Liver (tissue), 8 donors: ENCODE measurements at regions not wholly inside any gene's neighbourhood (a gene's known extent, or its start where the extent isn't known, plus 50 kb on each side); places are given as distances from the start of the nearest gene placed in this dataset.

Experiments used
- DNase-seq: peaks from one replicate; pipeline ENCODE4 v3.0.0-alpha.2; 2017; ENCODE audit warnings: low spot score
- H3K27ac ChIP-seq, 2 donors: one replicate each; pipeline ENCODE4 v1.7.0; 2013; ENCODE audit warnings: inconsistent platforms in 2 of 2, low read length in 2 of 2, control low read depth in 1 of 2, low read depth in 1 of 2, mild to moderate bottlenecking in 1 of 2
- H3K27me3 ChIP-seq, 4 donors: one replicate each; pipeline versions ENCODE4 v1.6.1 to v1.7.0; 2013; ENCODE audit warnings: low read length in 3 of 4, inconsistent platforms in 1 of 4, mild to moderate bottlenecking in 1 of 4, moderate library complexity in 1 of 4; ENCODE audit not compliant: control insufficient read depth in 4 of 4, insufficient read depth in 4 of 4
- H3K36me3 ChIP-seq, 4 donors: one replicate each; pipeline versions ENCODE4 v1.6.1 to v1.7.0; 2013; ENCODE audit warnings: low read length in 3 of 4, mild to moderate bottlenecking in 3 of 4, low read depth in 1 of 4, moderate library complexity in 1 of 4; ENCODE audit not compliant: control insufficient read depth in 4 of 4, insufficient read depth in 3 of 4
- H3K4me1 ChIP-seq, 4 donors: one replicate each; pipeline versions ENCODE4 v1.6.1 to v1.7.0; 2013; ENCODE audit warnings: low read length in 3 of 4, mild to moderate bottlenecking in 3 of 4, moderate library complexity in 1 of 4; ENCODE audit not compliant: control insufficient read depth in 4 of 4, insufficient read depth in 4 of 4
- H3K4me3 ChIP-seq, 3 donors: one replicate each; pipeline versions ENCODE4 v1.6.1 to v1.7.0; 2013; ENCODE audit warnings: low read length in 3 of 3, control low read depth in 1 of 3, low read depth in 1 of 3, mild to moderate bottlenecking in 1 of 3
- H3K9ac ChIP-seq, 2 donors: one replicate each; pipeline ENCODE4 v1.7.0; 2013; ENCODE audit warnings: low read length in 2 of 2, mild to moderate bottlenecking in 2 of 2, moderate library complexity in 2 of 2, control low read depth in 1 of 2, low read depth in 1 of 2
- H3K9me3 ChIP-seq, 4 donors: one replicate each; pipeline versions ENCODE4 v1.6.1 to v1.7.0; 2013; ENCODE audit warnings: low read length in 3 of 4; ENCODE audit not compliant: control insufficient read depth in 4 of 4
- CTCF ChIP-seq: fragments of 150-350 bp; IDR thresholded peaks from 2 replicates; pipeline ENCODE4 v1.5.1; 2017; ENCODE audit warnings: improper control_type of control experiment, low read depth, low read length; ENCODE audit not compliant: missing input control
- FOXA1 ChIP-seq: IDR thresholded peaks from 2 replicates; pipeline ENCODE4 v1.6.1; 2016; ENCODE audit warnings: antibody characterized with exemption
- HNF4A ChIP-seq, 2 donors: conservative IDR thresholded peaks; 2 replicates each; pipeline ENCODE4 v1.6.1; 2016; ENCODE audit warnings: antibody characterized with exemption in 2 of 2, mild to moderate bottlenecking in 2 of 2
- HNF4G ChIP-seq: IDR thresholded peaks from 2 replicates; pipeline ENCODE4 v1.6.1; 2016; ENCODE audit warnings: antibody characterized with exemption
- MAX ChIP-seq: IDR thresholded peaks from 2 replicates; pipeline ENCODE4 v1.6.1; 2016; ENCODE audit warnings: antibody characterized with exemption
- NR2F2 ChIP-seq: IDR thresholded peaks from 2 replicates; pipeline ENCODE4 v1.6.1; 2016; ENCODE audit warnings: antibody characterized with exemption
- RAD21 ChIP-seq, 2 donors: IDR thresholded peaks; 2 replicates each; pipeline ENCODE4 v1.6.1; 2016; ENCODE audit warnings: antibody characterized with exemption in 2 of 2, mild to moderate bottlenecking in 2 of 2
- REST ChIP-seq: IDR thresholded peaks from 2 replicates; pipeline ENCODE4 v1.6.1; 2016; ENCODE audit warnings: antibody characterized with exemption, mild to moderate bottlenecking
- RXRA ChIP-seq, 2 donors: IDR thresholded peaks; 2 replicates each; pipeline ENCODE4 v1.6.1; 2017 to 2018; ENCODE audit warnings: antibody characterized with exemption in 2 of 2, mild to moderate bottlenecking in 1 of 2
- SP1 ChIP-seq: IDR thresholded peaks from 2 replicates; pipeline ENCODE4 v1.6.1; 2018; ENCODE audit warnings: antibody characterized with exemption, mild to moderate bottlenecking
- TAF1 ChIP-seq: conservative IDR thresholded peaks from 2 replicates; pipeline ENCODE4 v1.6.1; 2016; ENCODE audit warnings: antibody characterized with exemption, mild to moderate bottlenecking
- YY1 ChIP-seq: IDR thresholded peaks from 2 replicates; pipeline ENCODE4 v1.6.1; 2016; ENCODE audit warnings: antibody characterized with exemption, mild to moderate bottlenecking
- WGBS: extraction: QIAGEN DNeasy Blood & Tissue Kit; methylation state at CpG from one replicate; pipeline ENCODE4 v1.1.7; 2013; 5-methylcytosine and 5-hydroxymethylcytosine counted together
- TF ChIP-seq, protein P1 (sequence below): IDR thresholded peaks from 2 replicates; pipeline ENCODE4 v1.6.1; 2016; ENCODE audit warnings: antibody characterized with exemption
- donor health status: healthy.
- donor health status: healthy.
- donor health status: healthy.
- donor health status: healthy.
- donor health status: healthy.

DNA sequence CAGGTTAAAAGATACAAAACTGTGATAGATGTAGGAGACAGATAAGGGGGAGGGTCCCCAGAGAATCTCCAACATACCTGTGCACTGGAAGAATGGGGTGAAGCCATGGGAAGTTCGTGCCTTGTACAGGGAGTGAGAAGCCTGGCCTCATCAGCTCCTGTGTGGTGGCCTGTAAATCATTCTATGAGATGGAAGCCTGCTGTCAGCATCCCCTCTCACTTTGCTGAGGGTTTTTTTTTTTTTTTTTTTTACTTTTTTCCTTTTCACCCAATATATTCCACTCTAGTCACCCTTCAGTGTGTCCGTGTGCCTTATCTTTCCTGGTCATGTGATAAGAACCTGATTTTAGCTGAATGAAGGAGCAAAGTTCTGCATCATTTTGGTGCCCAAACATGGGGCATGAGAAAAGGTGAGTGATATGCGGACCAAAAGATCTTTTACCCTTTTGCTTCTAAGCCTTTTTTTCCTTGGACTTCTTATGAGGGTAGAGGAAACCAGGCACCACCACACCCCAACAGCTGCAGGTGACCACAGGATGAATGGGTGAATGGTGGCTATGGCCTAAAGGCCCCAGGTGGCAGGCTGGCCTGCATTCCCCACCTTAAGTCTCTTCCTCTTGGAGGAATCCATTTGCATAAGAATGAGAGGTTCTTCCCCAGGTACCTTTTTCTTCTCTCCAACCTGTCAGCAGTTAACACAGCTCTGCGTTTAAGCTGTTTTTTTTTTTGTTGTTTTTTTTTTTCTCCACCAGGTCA is 1345.0 kb downstream of the NSUN3 start:
- H3K4me1 ChIP-seq, result no peaks in the 10 kb centered on the region
- H3K27me3 ChIP-seq, result no peaks in the 10 kb centered on the region
- no peak for DNase-seq
- 82% methylated on average over 4 of the region's 4 CpGs for WGBS
- H3K27ac ChIP-seq, result no peak overlapping the region
- H3K9ac ChIP-seq, result no peak overlapping the region
- peaks cover 0 to 3% (median under 1%) of the 10 kb centered on the region in 4 donors for H3K9me3 ChIP-seq
- H3K36me3 ChIP-seq, result no peaks in the 10 kb centered on the region
- H3K4me3 ChIP-seq, result no peak overlapping the region
- TF ChIP-seq RAD21 (IDR thresholded peaks at IDR 0.05), result no peak
- TF ChIP-seq TAF1, result no peak
- TF ChIP-seq YY1, result no peak
- TF ChIP-seq, protein P1, sequence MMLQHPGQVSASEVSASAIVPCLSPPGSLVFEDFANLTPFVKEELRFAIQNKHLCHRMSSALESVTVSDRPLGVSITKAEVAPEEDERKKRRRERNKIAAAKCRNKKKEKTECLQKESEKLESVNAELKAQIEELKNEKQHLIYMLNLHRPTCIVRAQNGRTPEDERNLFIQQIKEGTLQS, result no peak
- TF ChIP-seq REST, result no peak
- no peak for TF ChIP-seq NR2F2
- TF ChIP-seq SP1, result no peak
- TF ChIP-seq HNF4A (conservative IDR thresholded peaks at IDR 0.05), result no peak
- no peak for TF ChIP-seq RXRA (IDR thresholded peaks at IDR 0.05)

- no peak for TF ChIP-seq RAD21 (IDR thresholded peaks at IDR 0.05)
- TF ChIP-seq YY1, result peak; percentile 29
- no peaks in the 10 kb centered on the region for H3K4me1 ChIP-seq
- H3K9me3 ChIP-seq, result peaks cover 0 to 3% (median under 1%) of the 10 kb centered on the region in 4 donors
- H3K9ac ChIP-seq, result no peak overlapping the region
- H3K36me3 ChIP-seq, result no peaks in the 10 kb centered on the region
- no peaks in the 10 kb centered on the region for H3K27me3 ChIP-seq
- H3K4me3 ChIP-seq, result no peak overlapping the region
- no peak overlapping the region for H3K27ac ChIP-seq
- WGBS, result 34% methylated on average over 3 of the region's 3 CpGs
- no peak for DNase-seq
These were observed 1345.6 kb downstream of the NSUN3 start for GRCh38 chr3:95408464-95408862.

DNA sequence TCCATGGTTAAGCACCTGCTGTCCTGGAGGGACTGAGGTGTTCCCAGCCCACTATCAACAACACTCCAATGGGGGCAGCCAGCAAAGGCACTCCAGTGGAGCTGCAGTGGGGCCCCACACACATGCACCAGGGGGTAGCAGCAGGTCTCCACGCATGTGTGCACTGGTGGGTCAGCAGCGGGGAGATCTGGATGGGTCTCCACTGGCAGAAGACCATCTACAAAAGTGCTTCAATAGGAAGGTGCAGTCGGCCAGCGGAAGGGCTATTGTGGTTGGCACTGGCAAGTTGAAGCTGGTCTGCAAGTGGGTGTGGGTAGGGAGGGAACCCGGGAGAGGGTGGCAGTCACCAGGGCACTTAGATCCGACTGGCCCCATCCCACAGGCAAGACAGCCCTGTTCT is 1355.4 kb downstream of the NSUN3 start:
- TF ChIP-seq HNF4G (no peak), MAX (no peak), REST (no peak), CTCF (no peak), FOXA1 (no peak), HNF4A (conservative IDR thresholded peaks at IDR 0.05) (no peak), TAF1 (no peak)
- H3K9me3 ChIP-seq, result peaks cover 0 to 5% (median 0%) of the 10 kb centered on the region in 4 donors
- no peaks in the 10 kb centered on the region for H3K4me1 ChIP-seq
- no peak overlapping the region for H3K9ac ChIP-seq
- no peak for DNase-seq
- WGBS, result 84% methylated on average over 6 of the region's 6 CpGs
- no peaks in the 10 kb centered on the region for H3K27me3 ChIP-seq
- H3K36me3 ChIP-seq, result no peaks in the 10 kb centered on the region
- no peak overlapping the region for H3K27ac ChIP-seq
- no peak overlapping the region for H3K4me3 ChIP-seq
